Liver (tissue), 3 donors: ENCODE measurements at regions not wholly inside any gene's neighbourhood (a gene's known extent, or its start where the extent isn't known, plus 50 kb on each side); places are given as distances from the start of the nearest gene placed in this dataset.

Source experiments
- CTCF ChIP-seq: fragments of 150-350 bp; IDR thresholded peaks from 2 replicates; pipeline ENCODE4 v1.5.1; 2017; ENCODE audit warnings: improper control_type of control experiment, low read depth, low read length; ENCODE audit not compliant: missing input control
- GABPA ChIP-seq, 2 donors: IDR thresholded peaks in 1 of 2; conservative IDR thresholded peaks in 1 of 2; 2 replicates each; pipeline ENCODE4 v1.6.1; 2016; ENCODE audit warnings: antibody characterized with exemption in 2 of 2, mild to moderate bottlenecking in 1 of 2, moderate library complexity in 1 of 2
- NR2F2 ChIP-seq: IDR thresholded peaks from 2 replicates; pipeline ENCODE4 v1.6.1; 2016; ENCODE audit warnings: antibody characterized with exemption
- RAD21 ChIP-seq, 2 donors: IDR thresholded peaks; 2 replicates each; pipeline ENCODE4 v1.6.1; 2016; ENCODE audit warnings: antibody characterized with exemption in 2 of 2, mild to moderate bottlenecking in 2 of 2
- REST ChIP-seq: IDR thresholded peaks from 2 replicates; pipeline ENCODE4 v1.6.1; 2016; ENCODE audit warnings: antibody characterized with exemption, mild to moderate bottlenecking
- YY1 ChIP-seq: IDR thresholded peaks from 2 replicates; pipeline ENCODE4 v1.6.1; 2016; ENCODE audit warnings: antibody characterized with exemption, mild to moderate bottlenecking
- donor health status: healthy.
- donor health status: healthy.

- TF ChIP-seq CTCF (no peak), RAD21 (IDR thresholded peaks at IDR 0.05) (no peak), REST (no peak), GABPA (IDR thresholded peaks at IDR 0.05 in 1 of 2, conservative IDR thresholded peaks at IDR 0.05 in 1 of 2) (no peak), NR2F2 (no peak), YY1 (no peak)
These were observed 78.3 kb upstream of the CHST9 start for GRCh38 chr18:27263369-27263768.
